ENCODE measurements at regions not wholly inside any gene's neighbourhood (a gene's known extent, or its start where the extent isn't known, plus 50 kb on each side); places are given as distances from the start of the nearest gene placed in this dataset.

GRCh38 chr5:36365896-36366295, 64.2 kb upstream of the RANBP3L start:
- TF ChIP-seq POLR2A (IDR thresholded peaks at IDR 0.05) (no peak), POLR2AphosphoS5 (IDR thresholded peaks at IDR 0.05) (no peak), CTCF (IDR thresholded peaks at IDR 0.05 in 8 of 11, conservative IDR thresholded peaks at IDR 0.05 in 3 of 11) (no peak)

Data from spleen (tissue), 7 donors.